ENCODE measurements at regions not wholly inside any gene's neighbourhood (a gene's known extent, or its start where the extent isn't known, plus 50 kb on each side); places are given as distances from the start of the nearest gene placed in this dataset.

- TF ChIP-seq CTCF (IDR thresholded peaks at IDR 0.05; ENCODE audit: borderline replicate concordance, extremely low read depth, low read length, poor library complexity, severe bottlenecking): no peak
- TF ChIP-seq EZH2 (IDR thresholded peaks at IDR 0.05; ENCODE audit: borderline replicate concordance, low read depth, low read length, severe bottlenecking): no peak
These were observed 973.3 kb downstream of the TAF11L14 start for GRCh38 chr5:18607570-18607969.

Measured in DND-41 (cell line).